ENCODE measurements at regions not wholly inside any gene's neighbourhood (a gene's known extent, or its start where the extent isn't known, plus 50 kb on each side); places are given as distances from the start of the nearest gene placed in this dataset.

- DNase-seq (ENCODE audit: low read depth), result peak; percentile 61
- TF ChIP-seq CTCF (IDR thresholded peaks at IDR 0.05; ENCODE audit: insufficient read depth, low read depth, low read length), result no peak
- no peak overlapping the region for H3K4me3 ChIP-seq (ENCODE audit: low read depth, low read length)
Measured at GRCh38 chr10:10785627-10786026, 232.0 kb upstream of the CELF2 start.

- DNase-seq (ENCODE audit: low read depth), result peak; percentile 71
- no peak for TF ChIP-seq CTCF (IDR thresholded peaks at IDR 0.05; ENCODE audit: insufficient read depth, low read depth, low read length)
Measured at GRCh38 chr10:10786109-10787090, 231.3 kb upstream of the CELF2 start.

GRCh38 chr10:10787586-10787985 lies 230.1 kb upstream of the CELF2 start:
- DNase-seq (ENCODE audit: low read depth), result no peak
- TF ChIP-seq CTCF (IDR thresholded peaks at IDR 0.05; ENCODE audit: insufficient read depth, low read depth, low read length), result no peak
- H3K4me3 ChIP-seq (ENCODE audit: low read depth, low read length), result no peak overlapping the region

More at GRCh38 chr10:10786109-10787090, 231.3 kb upstream of the CELF2 start:
- H3K4me3 ChIP-seq (ENCODE audit: low read depth, low read length), result no peak overlapping the region

- no peak overlapping the region for H3K4me3 ChIP-seq (ENCODE audit: low read depth, low read length)
- no peak for DNase-seq (ENCODE audit: low read depth)
- no peak for TF ChIP-seq CTCF (IDR thresholded peaks at IDR 0.05; ENCODE audit: insufficient read depth, low read depth, low read length)
Measured at GRCh38 chr10:10788761-10789160, 228.9 kb upstream of the CELF2 start.

- no peak overlapping the region for H3K4me3 ChIP-seq (ENCODE audit: low read depth, low read length)
Measured at GRCh38 chr10:10791869-10792268, 225.8 kb upstream of the CELF2 start.

GRCh38 chr10:10792681-10793080 lies 225.0 kb upstream of the CELF2 start:
- peak; percentile 72 for DNase-seq (ENCODE audit: low read depth)
- TF ChIP-seq CTCF (IDR thresholded peaks at IDR 0.05; ENCODE audit: insufficient read depth, low read depth, low read length), result no peak
- peak overlapping the region; percentile 10 for H3K4me3 ChIP-seq (ENCODE audit: low read depth, low read length)

More at GRCh38 chr10:10791869-10792268, 225.8 kb upstream of the CELF2 start:
- DNase-seq (ENCODE audit: low read depth), result no peak
- no peak for TF ChIP-seq CTCF (IDR thresholded peaks at IDR 0.05; ENCODE audit: insufficient read depth, low read depth, low read length)
